DMS79 (cell line): ENCODE measurements at regions not wholly inside any gene's neighbourhood (a gene's known extent, or its start where the extent isn't known, plus 50 kb on each side); places are given as distances from the start of the nearest gene placed in this dataset.
"Not testable (repeated sequence)": the region's sequence is repeated elsewhere in the genome, so short reads cannot be mapped to it uniquely, and the experiment has no call there.

Experiments
- DNase-seq: peaks from one replicate; lab custom pipeline; 2025; lab: John Stamatoyannopoulos, UW

- no peak for DNase-seq
Observed at GRCh38 chr1:90824551-90824950, 107.4 kb upstream of the BARHL2 start.

GRCh38 chr1:90823686-90824085 lies 106.6 kb upstream of the BARHL2 start:
- no peak for DNase-seq

GRCh38 chr1:90821788-90822359 lies 104.8 kb upstream of the BARHL2 start:
- no peak for DNase-seq

GRCh38 chr1:90821152-90821787 lies 104.2 kb upstream of the BARHL2 start:
- DNase-seq: no peak

GRCh38 chr1:90820745-90821144 lies 103.6 kb upstream of the BARHL2 start:
- no peak for DNase-seq

GRCh38 chr1:90817399-90817798 lies 100.3 kb upstream of the BARHL2 start:
- no peak for DNase-seq

- not testable (repeated sequence) for DNase-seq
Observed at GRCh38 chr1:90812237-90812636, 95.1 kb upstream of the BARHL2 start.

GRCh38 chr1:90811444-90811950 lies 94.4 kb upstream of the BARHL2 start:
- DNase-seq: not testable (repeated sequence)

- no peak for DNase-seq
Observed at GRCh38 chr1:90810681-90811080, 93.6 kb upstream of the BARHL2 start.

- DNase-seq: no peak
Observed at GRCh38 chr1:90809996-90810395, 92.9 kb upstream of the BARHL2 start.

- DNase-seq: no peak
Observed at GRCh38 chr1:90809093-90809492, 92.0 kb upstream of the BARHL2 start.

GRCh38 chr1:90807329-90807728 lies 90.2 kb upstream of the BARHL2 start:
- no peak for DNase-seq

GRCh38 chr1:90802622-90803021 lies 85.5 kb upstream of the BARHL2 start:
- no peak for DNase-seq

GRCh38 chr1:90800012-90800717 lies 83.1 kb upstream of the BARHL2 start:
- no peak for DNase-seq

GRCh38 chr1:90799326-90799725 lies 82.2 kb upstream of the BARHL2 start:
- DNase-seq: no peak

- DNase-seq: no peak
Observed at GRCh38 chr1:90798883-90799282, 81.8 kb upstream of the BARHL2 start.

GRCh38 chr1:90798344-90798743 lies 81.2 kb upstream of the BARHL2 start:
- no peak for DNase-seq

- DNase-seq: no peak
Observed at GRCh38 chr1:90795431-90795830, 78.3 kb upstream of the BARHL2 start.

GRCh38 chr1:90786709-90787108 lies 69.6 kb upstream of the BARHL2 start:
- no peak for DNase-seq

GRCh38 chr1:90784186-90784847 lies 67.2 kb upstream of the BARHL2 start:
- DNase-seq: no peak

GRCh38 chr1:90783181-90783580 lies 66.1 kb upstream of the BARHL2 start:
- DNase-seq: no peak

GRCh38 chr1:90782046-90782445 lies 64.9 kb upstream of the BARHL2 start:
- DNase-seq: no peak

- no peak for DNase-seq
Observed at GRCh38 chr1:90781534-90781933, 64.4 kb upstream of the BARHL2 start.
